Tongue (tissue), 1 donor: ENCODE measurements at regions not wholly inside any gene's neighbourhood (a gene's known extent, or its start where the extent isn't known, plus 50 kb on each side); places are given as distances from the start of the nearest gene placed in this dataset.
A peak's percentile ranks its signal among the peaks of the same experiment; 100 is the strongest.

Source experiments
- DNase-seq: peaks from one replicate; pipeline ENCODE4 v3.0.0-alpha.2; 2015

DNA sequence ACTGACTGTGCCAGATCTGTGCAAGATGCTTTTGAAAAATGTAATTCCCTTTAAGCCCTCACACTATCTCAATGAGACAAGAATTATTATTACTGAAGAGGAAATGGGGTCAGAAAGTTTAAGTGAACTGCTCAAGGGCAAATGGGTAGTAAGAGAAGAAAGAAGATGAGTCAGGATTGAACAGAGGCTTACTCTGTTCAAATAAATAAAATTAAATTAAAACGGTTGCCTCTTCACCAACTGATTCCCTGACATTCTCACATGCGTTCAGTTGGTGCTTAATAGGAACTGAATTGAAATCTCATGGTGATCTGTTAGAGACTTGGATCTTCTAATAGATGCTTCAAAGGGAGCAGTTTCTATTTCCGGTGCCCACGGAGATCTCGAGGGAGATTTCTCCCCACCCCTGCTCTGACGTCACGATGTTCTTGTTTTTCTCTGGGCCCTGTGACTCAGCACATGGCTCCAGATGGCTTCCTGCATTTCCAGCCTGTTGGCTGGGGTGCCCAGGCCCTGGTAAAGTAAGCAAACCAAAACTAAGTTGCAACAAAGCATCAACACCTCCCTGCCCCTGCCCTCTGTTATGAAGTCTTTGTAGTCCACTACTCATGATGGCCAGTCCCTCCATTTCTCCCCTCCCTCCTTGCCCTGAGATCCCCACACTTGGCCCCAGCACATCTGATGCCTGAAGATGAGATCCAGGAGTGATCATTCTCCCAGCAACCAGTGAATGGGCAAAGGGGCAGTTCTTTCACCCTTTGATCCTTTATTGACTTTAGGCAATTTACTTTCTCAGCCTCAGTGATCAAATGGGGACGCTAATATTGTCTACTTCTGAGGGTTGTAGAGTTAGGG, 106.1 kb upstream of the CPEB4 start:
- peak; percentile 62 for DNase-seq

DNA sequence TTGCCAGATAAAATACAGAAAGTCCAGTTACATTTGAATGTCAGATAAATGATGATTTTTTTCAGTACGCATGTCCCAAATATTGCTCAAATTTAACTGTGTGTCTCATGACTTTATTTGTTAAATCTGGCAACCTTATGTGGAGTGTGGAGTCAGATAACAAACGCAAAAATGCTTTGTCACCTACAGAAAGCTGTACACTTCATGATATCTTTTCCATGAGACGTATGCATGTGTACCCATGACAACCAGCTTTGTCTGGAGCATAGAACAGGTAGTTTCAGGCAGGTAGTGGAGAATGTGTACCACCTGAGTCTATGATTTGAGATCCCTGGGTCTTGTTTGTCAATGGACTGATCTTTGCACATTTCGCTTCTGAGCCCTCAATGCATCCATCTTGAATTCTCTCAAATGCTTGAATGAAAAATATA, 105.5 kb upstream of the CPEB4 start:
- no peak for DNase-seq

DNA sequence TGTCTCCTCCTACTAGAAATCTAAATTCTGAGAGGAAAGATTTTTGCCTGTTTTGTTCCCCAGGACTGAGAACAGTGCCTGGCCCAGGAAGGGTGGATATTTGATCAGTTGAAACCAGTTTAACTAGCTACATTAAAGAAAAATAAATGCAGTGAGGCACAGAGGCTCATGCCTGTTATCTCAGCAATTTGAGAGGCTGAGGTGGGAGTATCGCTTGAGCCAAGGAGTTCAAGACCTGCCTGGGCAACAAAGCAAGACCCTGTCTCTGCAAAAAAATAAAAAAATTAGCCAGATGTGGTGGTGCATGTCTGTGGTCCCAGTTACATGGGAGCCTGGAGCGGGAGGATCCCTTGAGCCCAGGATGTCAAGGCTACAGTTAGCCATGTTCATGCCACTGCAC, 104.8 kb upstream of the CPEB4 start:
- DNase-seq, result no peak

DNA sequence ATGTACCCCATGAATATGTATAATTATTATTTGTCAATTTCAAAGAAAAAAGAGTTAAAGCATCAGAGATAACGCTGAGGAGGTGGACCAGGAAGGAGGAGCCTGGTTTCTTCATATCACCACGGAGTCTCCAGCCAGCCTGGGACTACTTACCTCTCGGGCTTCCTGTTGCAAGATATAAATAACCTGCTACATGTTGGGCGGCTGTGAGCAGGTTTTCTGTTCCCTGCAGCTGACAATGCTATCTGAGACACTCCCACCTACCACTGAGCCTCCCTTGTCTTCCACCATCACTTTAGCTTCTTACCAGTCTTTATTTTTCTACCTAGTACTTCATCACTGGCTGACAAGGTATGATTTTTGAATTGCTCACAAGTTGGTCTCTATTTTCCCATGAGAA, 102.7 kb upstream of the CPEB4 start:
- no peak for DNase-seq

DNA sequence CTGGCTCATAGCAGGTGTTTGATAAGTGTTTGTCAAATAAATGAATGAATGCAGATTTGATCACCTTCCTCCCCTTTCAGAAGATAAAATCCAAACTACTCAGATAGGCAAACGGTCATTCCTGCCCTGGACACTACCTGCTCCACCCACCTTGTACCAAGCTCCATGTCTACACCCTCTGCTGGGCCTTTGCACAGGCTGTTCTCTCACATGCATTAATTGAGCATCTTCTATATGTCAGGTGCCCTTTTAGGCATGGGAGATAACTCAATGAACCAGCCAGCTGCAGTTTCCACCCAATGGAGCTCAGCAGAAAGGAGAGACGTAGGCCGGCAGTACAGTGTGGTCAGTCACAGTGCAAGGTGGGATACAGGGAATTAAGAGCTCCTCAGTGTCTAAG, 102.3 kb upstream of the CPEB4 start:
- no peak for DNase-seq

DNA sequence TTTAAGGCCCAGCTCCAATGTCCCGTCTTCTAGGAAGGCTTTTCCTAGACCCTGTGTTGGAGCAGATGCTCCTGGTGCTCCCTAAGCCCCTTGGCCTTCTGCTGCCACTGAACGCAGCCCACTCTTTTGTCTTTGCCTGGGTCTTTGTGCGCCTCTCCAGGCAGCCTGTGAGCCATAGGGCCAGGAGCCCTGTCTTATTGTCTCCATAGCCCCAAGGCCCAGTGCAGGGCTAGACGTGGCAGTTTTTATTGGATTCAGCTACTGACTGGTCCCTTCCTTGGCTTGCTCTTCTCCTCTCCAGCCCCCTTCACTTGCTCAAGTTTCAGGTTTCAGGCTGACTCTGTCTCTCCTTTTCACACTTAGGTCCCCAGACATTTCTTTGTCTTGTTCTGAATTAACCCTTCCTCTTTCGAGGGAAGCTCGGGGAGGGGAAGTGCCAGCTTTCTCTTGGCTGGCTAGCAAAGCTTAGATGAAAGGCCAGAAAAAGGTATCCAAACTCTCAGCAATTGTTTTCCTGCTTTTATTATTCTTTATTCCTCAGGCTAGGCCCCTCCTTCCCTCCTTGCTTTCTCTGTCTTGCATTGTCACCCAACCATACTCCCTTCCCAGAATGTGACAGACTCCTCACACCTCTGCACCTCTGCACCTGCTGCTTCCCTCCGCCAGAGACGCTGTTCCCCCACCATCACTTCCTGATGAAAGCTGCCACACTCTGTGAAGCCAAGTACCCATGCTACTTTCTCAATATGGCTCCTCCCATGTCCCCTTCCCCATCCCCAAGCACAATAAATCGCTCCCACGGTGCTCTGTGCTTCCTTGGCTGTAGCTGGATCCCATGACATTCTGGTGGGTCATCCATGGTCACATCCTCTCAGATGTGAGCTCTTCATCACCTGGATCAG, 101.6 kb upstream of the CPEB4 start:
- no peak for DNase-seq

DNA sequence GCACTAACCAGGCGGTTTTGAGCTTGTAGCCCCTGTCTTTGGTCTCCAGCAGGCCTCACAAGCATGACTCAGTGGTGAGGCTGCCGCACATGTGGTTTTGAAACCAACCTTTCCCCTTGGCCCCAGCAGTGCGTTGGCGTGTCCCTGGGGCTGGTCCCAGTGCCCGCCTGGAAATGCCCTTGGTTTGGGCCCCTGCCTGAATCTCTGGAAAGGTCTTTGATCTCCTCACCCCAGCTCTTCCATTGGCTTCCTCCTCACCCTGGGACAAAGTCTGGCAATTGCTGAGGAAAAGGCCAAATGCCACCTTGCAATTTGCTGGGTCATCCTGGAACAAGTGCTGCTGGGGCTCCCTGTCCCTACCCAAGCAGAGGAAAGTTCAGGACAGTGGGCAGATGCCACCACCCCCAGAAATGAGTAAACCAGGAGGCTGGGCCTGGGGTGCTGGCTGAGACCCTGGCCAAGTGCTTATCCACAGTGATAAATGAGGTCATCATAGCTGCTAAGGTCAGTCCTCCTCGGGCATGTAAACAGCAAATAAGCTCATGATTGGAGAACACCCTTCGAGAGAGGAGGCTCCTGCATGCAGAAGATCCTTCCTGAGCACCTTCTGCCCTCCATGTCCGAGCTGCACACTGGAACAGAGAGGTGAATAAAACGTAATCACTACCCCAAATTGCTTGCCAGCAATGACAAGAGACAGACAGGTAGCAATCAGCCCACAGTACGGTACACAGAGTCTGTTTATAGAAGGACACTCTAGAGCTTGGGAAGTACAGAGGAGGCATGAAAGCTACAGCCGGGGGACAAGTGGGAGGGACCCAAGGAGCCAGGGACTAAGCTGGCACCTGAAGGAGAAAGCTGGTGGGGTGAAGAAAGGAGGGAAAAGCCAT, 98.9 kb upstream of the CPEB4 start:
- DNase-seq, result no peak

DNA sequence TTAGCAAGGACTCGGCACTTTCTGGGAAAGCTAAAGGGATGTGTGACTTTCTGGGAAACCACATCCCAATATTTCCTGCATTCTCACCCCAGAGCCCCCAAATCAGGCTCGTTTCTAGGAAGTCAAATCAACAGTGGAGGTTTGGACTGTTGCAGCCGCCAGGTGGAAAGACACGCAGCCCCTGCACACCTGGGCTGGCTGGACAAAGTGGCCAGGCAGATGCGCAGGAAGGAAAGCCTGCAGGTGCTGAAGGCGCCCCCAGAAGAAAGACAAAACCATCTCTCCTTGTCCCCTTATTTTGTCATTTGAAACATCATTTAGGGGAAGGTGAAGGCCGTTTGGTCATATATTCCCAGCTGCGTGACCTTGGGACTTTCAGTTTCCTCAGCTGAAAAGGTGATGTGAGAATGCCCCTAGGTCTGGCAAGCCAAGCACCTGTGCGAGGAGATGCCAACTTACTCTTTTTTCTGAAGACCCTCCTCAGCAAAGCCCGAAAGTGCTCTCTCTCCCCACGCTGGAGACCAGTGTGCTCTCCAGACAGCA, 97.9 kb upstream of the CPEB4 start:
- no peak for DNase-seq

DNA sequence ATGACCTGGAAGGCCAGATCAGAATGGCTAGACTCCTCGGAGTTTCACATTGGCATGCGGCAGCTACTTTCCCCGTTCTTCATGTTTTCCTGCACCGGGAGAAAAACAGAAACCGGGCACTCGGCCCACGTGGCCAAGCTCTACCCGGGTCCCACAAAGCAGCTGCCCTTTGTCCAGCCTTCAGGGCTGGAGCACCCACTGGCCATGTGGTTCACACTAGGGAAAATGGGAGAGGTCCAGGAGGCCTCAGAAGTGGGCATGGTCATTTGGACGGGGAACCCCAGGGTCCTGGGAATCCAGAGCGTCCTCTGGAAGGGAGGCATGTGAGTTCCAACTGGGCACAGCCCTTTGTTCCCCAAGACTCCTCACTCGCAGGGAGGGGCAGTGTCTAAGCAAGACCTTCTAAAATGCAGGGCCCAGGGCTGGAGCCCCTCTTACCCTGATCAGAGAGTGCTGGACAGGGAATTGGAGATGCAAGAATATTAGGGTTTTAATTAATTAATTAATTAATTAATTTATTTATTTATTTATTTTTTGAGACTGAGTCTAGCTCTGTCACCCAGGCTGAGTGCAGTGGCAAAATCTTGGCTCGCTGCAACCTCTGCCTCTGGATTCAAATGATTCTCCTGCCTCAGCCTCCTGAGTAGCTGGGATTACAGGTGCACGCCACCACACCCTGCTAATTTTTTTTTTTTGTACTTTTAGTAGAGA, 97.2 kb upstream of the CPEB4 start:
- DNase-seq, result no peak

DNA sequence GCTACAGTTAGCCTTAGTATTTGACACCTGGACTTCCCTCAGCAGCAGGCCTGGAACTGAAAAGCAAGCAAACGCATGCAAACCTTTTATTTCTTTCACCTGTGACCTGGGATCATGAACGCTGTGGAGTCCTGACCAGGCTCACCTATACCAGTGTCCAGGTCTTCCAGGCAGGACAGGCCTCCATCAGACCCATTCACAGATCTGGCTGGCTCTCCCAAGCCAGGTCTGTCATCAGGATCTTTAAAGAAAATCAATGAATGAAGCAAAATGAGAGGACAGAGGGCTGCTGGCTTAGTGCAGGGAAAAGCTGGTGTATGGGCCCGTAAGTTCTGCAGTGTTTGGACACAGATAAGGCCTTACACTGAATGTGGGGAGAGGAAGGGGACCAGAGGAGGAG, 96.3 kb upstream of the CPEB4 start:
- DNase-seq, result no peak

DNA sequence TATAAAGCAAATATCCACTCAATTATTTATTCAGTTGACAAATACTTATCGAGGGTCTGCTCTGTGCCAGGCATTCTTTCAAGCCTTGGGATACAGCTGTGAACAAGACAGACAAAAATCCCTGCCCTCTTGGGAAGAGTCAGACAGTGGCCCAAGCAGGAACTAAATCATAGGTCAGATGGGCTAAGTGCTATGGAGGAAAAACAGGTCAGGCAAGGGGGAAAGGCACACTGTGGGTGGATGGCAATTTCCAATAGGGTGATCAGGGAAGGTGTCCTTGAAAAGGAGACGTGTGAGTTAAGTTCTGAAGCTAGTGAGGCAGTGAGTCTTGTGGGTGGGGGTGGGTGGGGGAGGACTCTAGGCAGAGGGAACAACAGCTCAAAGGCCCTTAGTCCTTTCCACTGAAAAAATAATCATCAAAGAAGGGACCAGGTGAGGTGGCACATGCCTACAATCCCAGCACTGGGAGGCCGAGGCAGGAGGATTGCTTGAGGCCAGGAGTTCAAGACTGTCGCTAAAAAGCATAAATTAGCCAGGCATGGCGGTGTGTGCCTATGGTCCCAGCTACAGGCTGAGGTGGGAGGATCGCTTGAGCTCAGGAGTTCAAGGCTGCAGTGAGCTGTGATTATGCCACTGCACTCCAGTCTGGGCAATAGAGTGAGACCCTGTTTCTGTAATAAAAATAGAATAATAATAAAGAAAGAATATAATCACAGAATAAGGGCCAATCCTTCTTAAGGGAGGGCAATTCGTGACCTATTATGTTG, 95.2 kb upstream of the CPEB4 start:
- DNase-seq, result no peak

DNA sequence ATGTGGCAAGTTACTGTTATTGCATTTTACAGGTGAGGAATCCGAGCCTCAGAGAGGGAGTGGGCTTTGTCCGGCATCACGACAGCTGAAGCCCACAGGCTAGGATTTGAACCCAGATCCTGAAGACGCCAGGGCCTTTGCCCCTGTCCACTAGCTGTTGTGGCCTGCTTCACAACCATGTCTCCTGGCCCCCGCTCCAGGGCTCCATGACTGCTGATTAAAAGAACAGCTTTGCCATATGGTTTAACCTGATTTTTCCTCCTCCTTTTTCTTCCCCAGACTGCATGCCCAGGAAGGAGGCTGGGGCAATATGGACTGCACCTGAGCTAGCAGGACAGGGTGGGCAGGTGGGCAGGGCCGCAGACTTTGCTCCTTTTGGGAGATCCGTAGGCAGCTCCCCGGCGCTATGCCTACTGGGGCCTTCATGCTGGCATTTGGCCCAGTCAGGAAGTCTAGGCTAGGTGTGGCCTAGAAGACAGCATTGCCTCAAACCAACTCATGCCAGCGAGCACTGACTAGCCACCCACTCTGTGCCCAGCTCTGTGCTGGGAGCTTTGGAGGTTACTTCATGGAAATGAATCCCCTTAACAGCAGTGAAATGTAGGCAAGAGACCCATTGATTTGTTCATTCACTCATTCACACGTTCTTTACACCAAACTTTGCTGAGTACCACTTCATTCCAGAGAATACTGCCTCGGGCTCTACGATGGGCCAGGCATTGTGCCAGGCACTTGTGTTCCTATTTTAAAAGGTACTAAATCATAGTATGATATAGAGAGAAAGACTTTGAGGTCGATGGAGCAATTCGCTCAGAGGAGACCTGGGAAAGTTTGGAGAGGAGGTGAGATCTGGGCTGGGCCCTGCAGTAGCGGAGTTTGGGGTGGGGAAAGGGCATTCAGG, 94.3 kb upstream of the CPEB4 start:
- no peak for DNase-seq

DNA sequence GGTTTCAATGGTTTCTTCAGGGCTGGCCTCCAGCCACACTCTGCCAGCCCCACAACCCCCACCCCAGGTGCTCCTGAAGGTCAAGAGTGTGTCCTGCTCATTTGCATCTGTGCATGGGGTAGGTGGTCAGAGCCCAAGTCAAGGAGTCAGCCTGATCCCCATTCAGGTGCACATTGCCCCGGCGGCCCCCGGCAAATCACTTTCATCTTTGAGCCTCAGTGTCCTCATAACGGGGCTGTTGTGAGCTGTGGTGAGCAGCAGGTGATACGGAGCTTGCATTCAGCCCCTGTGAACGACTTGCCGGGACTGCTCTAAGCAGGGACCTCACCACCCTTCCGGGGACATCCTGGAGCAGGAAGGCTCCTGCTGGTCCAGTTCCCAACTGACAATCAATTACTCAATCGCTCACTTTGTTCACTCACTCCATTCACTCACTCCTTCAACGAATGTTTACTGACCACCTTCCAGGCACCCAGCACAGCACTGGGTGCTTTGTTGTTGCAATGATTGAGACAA, 93.2 kb upstream of the CPEB4 start:
- no peak for DNase-seq

DNA sequence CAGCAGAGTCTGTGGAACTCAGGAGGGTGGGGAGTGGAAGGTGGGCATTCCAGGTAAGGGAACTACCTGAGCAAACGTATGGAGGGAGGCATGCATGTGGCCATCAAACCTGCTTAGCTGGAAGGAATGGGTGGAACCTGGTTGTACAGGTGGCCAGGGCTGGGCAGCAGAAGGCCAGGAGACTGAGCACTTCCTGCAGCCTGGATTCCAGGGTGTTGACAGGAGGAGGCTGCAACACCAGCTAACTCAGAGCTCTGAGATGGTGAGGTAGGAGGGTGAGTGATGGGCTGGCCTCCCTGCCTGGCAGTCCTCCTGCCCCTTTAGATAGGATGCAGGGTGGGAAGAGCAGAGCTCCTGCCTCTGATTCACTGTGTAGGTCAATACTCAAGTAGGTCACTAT, 92.5 kb upstream of the CPEB4 start:
- DNase-seq, result no peak

DNA sequence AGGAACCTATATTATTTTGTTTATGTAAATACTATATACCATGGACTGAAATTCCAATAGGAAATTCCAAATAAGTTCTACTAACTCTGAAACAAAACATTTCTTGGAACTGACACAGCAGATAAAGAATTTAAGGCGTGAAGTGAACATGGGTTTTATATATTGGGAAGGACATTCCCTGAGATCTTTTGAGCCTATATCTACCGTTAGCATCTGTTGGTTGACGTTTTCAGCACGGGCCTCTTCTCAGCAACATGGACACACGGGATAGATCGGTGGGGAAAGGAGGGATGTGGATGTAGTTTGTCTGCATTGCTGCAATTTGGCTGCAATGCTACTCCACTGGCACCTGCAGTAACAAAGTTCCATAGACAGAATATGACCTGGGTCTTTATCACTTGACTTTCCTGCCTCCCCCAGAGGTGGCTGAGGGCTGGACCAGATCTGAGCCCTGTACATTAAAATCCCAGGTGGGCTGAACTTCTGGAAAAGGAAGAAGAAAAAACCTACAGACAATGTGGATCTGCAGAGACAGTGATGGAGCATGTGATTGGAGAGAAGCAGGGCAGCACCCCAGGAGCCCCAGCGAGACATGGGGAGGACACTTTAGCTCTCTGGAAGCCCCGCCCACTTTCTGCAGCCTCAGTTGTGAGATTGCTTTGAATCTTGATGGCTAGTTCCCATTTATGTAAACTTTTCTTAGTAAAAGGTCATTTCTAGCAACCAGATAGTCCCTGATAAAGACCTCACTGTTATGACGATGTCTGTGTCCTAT, 91.2 kb upstream of the CPEB4 start:
- no peak for DNase-seq

DNA sequence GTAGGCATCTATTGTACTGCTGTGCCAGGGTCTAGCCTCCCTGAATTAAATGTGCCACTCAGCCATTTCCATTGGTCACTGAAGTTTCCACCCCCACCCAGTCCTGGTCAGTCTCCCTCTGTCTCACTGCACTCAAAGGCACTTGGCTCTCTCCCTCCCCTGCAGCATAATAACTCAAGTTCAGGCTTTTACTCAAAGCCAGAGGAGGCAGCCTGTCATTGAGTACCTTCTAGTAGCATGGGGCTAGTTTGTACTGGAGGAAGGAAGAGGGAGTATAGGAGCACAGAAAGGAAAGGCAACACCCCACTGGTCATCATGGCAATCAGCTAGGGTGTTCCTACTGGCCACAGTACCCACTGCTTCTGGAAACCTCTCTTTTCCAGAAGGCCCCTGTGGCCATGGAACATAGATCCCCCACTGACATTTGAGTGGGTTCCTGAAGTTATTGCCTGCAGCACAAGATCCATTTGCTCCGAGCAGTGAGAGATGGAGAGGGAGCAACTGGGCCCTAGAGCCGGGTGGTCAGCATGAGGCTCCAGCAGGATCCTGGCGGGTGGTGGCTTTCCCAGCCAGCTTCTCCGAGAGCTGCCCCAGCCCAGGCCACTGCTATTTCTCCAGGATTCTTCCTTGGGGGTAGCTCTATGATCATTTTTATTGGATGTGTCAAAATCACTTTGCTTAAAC, 89.9 kb upstream of the CPEB4 start:
- DNase-seq, result no peak

DNA sequence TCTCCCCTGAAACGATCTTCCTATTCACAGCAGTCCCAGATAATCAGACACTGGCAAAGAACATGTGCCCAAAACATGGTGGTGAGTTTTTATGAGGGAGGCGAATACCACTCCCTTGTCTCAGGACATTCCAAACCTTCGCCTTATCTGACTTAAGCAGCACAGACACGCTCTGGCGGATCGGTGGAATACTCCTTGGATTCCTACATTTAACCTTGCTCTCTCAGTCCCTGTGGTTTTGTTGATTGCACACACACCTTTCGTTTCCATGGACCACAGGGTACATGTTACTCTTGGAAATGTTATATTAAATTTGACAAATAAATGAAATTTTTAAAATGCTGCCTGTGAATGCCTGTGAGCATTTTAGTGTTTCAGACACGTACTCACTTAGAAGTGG, 87.8 kb upstream of the CPEB4 start:
- DNase-seq, result no peak

DNA sequence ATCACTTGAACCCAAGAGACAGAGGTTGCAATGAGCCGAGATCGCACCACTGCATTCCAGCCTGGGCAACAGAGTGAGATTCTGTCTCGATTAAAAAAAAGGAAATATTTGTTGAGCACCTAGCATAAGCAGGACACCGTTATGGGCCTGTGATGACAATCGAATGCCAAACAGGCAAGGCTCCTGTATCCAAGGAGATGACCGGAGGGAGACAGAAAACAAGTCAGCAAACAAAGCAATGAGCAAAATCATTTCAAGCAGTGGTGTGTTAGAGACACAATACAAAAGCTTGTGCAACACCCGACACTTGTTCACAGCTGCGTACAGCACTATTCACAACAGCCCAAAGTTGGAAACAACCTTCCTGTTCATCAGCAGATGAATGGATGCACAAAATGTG, 87.1 kb upstream of the CPEB4 start:
- DNase-seq, result no peak
